SJCRH30 (cell line): ENCODE measurements at regions not wholly inside any gene's neighbourhood (a gene's known extent, or its start where the extent isn't known, plus 50 kb on each side); places are given as distances from the start of the nearest gene placed in this dataset.
"Not testable (repeated sequence)": the region's sequence is repeated elsewhere in the genome, so short reads cannot be mapped to it uniquely, and the experiment has no call there.

Experiments
- DNase-seq, 2 experiments: peaks; one replicate each; pipeline ENCODE4 v3.0.0-alpha.2; 2015 to 2020
- H3K27ac ChIP-seq: fragments of 250-450 bp; sonication (Bioruptor Pico); 2 replicates; pipeline ENCODE4 v1.5.1; 2020; ENCODE audit warnings: mild to moderate bottlenecking, moderate library complexity
- H3K27me3 ChIP-seq: fragments of 250-450 bp; sonication (Bioruptor Pico); 2 replicates; pipeline ENCODE4 v1.5.1; 2020; ENCODE audit warnings: mild to moderate bottlenecking, moderate library complexity
- H3K36me3 ChIP-seq: fragments of 250-450 bp; sonication (Bioruptor Pico); 2 replicates; pipeline ENCODE4 v1.5.1; 2020; ENCODE audit warnings: mild to moderate bottlenecking, moderate library complexity
- H3K4me1 ChIP-seq: fragments of 250-450 bp; sonication (Bioruptor Pico); 2 replicates; pipeline ENCODE4 v1.5.1; 2020; ENCODE audit warnings: mild to moderate bottlenecking, moderate library complexity
- H3K4me3 ChIP-seq: fragments of 250-450 bp; sonication (Bioruptor Pico); 2 replicates; pipeline ENCODE4 v1.5.1; 2020; ENCODE audit warnings: mild to moderate bottlenecking, moderate library complexity
- H3K9me3 ChIP-seq: fragments of 250-450 bp; sonication (Bioruptor Pico); replicated peaks from 2 replicates; pipeline ENCODE4 v1.5.1; 2020; ENCODE audit warnings: mild to moderate bottlenecking, moderate library complexity

- H3K4me1 ChIP-seq: no peaks in the 10 kb centered on the region
- no peaks in the 10 kb centered on the region for H3K27me3 ChIP-seq
- no peak overlapping the region for H3K4me3 ChIP-seq
- no peaks in the 10 kb centered on the region for H3K9me3 ChIP-seq
- DNase-seq: no peak
- no peaks in the 10 kb centered on the region for H3K36me3 ChIP-seq
- no peak overlapping the region for H3K27ac ChIP-seq
These were observed 572.1 kb upstream of the BRINP3 start for GRCh38 chr1:191049781-191050180.

GRCh38 chr1:191052888-191053287, 575.2 kb upstream of the BRINP3 start:
- Histone ChIP-seq H3K4me1 (no peaks in the 10 kb centered on the region), H3K4me3 (no peak overlapping the region), H3K36me3 (no peaks in the 10 kb centered on the region), H3K9me3 (no peaks in the 10 kb centered on the region), H3K27me3 (no peaks in the 10 kb centered on the region), H3K27ac (no peak overlapping the region)
- DNase-seq: no peak

- no peaks in the 10 kb centered on the region for H3K27me3 ChIP-seq
- H3K4me1 ChIP-seq: no peaks in the 10 kb centered on the region
- no peak overlapping the region for H3K4me3 ChIP-seq
- no peaks in the 10 kb centered on the region for H3K36me3 ChIP-seq
- no peak for DNase-seq
- H3K27ac ChIP-seq: no peak overlapping the region
- no peaks in the 10 kb centered on the region for H3K9me3 ChIP-seq
These were observed 587.7 kb upstream of the BRINP3 start for GRCh38 chr1:191065346-191065745.

GRCh38 chr1:191065771-191066170, 588.1 kb upstream of the BRINP3 start:
- H3K4me1 ChIP-seq: no peaks in the 10 kb centered on the region
- no peak overlapping the region for H3K4me3 ChIP-seq
- H3K36me3 ChIP-seq: no peaks in the 10 kb centered on the region
- H3K9me3 ChIP-seq: no peaks in the 10 kb centered on the region
- no peaks in the 10 kb centered on the region for H3K27me3 ChIP-seq
- no peak overlapping the region for H3K27ac ChIP-seq
- DNase-seq: no peak

DNA sequence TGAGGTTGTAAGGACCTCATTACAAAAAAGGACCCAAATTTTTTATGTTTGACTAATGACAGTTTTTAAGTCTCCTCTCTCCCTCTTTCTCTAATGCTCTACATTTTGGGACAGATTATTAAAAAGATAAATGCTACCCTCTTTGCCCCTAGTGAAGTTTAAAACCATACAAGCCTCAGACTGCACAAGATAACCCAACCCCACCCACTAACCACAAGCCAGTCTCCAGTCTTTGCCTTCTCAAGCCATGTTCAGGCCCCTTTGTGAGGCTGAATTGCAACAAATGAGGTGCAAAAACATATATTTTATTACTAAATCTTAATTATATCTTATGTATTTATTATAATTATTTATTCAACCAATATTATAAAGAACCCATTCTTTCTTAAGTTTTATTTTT, 597.2 kb upstream of the BRINP3 start:
- no peak overlapping the region for H3K4me3 ChIP-seq

GRCh38 chr1:191083090-191083489, 605.4 kb upstream of the BRINP3 start:
- not testable (repeated sequence) for H3K9me3 ChIP-seq, H3K4me1 ChIP-seq, H3K36me3 ChIP-seq, H3K27ac ChIP-seq, DNase-seq, H3K4me3 ChIP-seq, H3K27me3 ChIP-seq

More for the DNA sequence above, 597.2 kb upstream of the BRINP3 start:
- H3K9me3 ChIP-seq: no peaks in the 10 kb centered on the region
- no peaks in the 10 kb centered on the region for H3K36me3 ChIP-seq
- H3K27me3 ChIP-seq: no peaks in the 10 kb centered on the region
- no peak overlapping the region for H3K27ac ChIP-seq
- no peaks in the 10 kb centered on the region for H3K4me1 ChIP-seq
- no peak for DNase-seq

- Histone ChIP-seq H3K27ac (no peak overlapping the region), H3K36me3 (no peaks in the 10 kb centered on the region), H3K4me3 (no peak overlapping the region), H3K9me3 (no peaks in the 10 kb centered on the region), H3K27me3 (no peaks in the 10 kb centered on the region), H3K4me1 (no peaks in the 10 kb centered on the region)
- DNase-seq: no peak
These were observed 607.5 kb upstream of the BRINP3 start for GRCh38 chr1:191085121-191085520.

- Histone ChIP-seq H3K27me3 (no peaks in the 10 kb centered on the region), H3K27ac (no peak overlapping the region), H3K36me3 (no peaks in the 10 kb centered on the region), H3K4me1 (no peaks in the 10 kb centered on the region), H3K9me3 (no peaks in the 10 kb centered on the region), H3K4me3 (no peak overlapping the region)
- no peak for DNase-seq
These were observed 609.2 kb upstream of the BRINP3 start for GRCh38 chr1:191086910-191087309.

DNA sequence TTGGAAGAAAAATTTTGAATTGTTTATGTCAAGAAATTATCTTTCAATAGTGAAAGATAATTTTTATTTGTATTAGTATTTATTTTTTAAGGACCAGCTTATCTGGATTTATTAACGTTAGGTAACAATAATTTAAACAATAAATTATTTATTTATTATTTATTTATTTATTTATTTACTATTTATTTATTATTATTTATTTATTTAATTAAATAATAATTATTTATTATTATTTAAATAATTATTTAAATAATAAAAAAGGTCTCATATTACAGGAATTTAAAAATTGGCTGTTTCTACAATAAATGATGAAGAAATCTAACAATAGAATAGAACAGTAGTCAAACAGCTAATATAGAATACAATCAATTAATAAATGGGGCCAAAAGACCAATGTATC, 618.7 kb upstream of the BRINP3 start:
- DNase-seq: no peak
- H3K9me3 ChIP-seq: no peaks in the 10 kb centered on the region
- no peaks in the 10 kb centered on the region for H3K27me3 ChIP-seq
- no peaks in the 10 kb centered on the region for H3K36me3 ChIP-seq
- H3K4me1 ChIP-seq: no peaks in the 10 kb centered on the region
- H3K27ac ChIP-seq: no peak overlapping the region
- H3K4me3 ChIP-seq: no peak overlapping the region

DNA sequence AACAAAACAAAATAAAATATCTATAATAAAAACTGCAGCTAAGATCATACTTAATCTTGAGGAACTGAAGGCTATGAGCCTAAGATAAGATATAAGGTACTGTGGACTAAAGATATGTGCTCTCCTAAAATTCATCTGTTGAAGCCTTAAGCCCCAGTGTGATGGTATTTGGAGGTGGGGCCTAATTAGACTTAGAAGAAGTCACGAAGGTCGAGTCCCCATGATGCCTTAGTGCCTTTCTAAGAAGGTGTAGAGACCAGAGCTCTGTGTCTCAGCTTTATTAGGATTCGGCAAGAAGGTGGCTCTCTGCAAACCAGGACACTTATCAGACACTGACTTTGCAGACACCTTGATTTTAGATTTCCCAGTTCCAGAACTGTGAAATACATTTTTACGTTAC, 622.0 kb upstream of the BRINP3 start:
- DNase-seq: no peak

GRCh38 chr1:191101960-191102359, 624.3 kb upstream of the BRINP3 start:
- no peaks in the 10 kb centered on the region for H3K36me3 ChIP-seq
- H3K4me3 ChIP-seq: no peak overlapping the region
- H3K4me1 ChIP-seq: no peaks in the 10 kb centered on the region
- H3K27ac ChIP-seq: no peak overlapping the region
- H3K27me3 ChIP-seq: no peaks in the 10 kb centered on the region
- no peaks in the 10 kb centered on the region for H3K9me3 ChIP-seq
- no peak for DNase-seq

More for the DNA sequence above, 622.0 kb upstream of the BRINP3 start:
- Histone ChIP-seq H3K27me3 (no peaks in the 10 kb centered on the region), H3K27ac (no peak overlapping the region), H3K4me3 (no peak overlapping the region), H3K4me1 (no peaks in the 10 kb centered on the region), H3K9me3 (no peaks in the 10 kb centered on the region), H3K36me3 (no peaks in the 10 kb centered on the region)

DNA sequence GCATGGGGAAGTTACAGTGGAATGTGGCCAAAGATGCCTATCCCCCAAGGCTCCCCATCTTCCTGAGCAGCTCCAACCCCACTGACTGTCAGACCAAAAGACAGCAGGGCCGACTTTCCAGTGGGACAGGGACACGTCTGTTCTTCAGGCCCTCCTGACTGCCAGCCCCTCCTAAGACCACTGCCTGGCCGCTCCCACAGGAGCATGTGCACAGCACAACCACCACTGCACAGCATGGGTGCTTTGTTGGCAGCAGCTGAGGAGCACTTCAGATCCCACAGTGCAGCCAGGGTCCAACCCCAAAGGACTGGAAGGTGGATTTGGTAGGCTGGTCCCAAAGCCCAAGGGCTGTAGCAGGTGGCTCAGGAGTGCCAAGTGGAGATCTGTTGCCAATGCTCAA, 648.3 kb upstream of the BRINP3 start:
- Histone ChIP-seq H3K36me3 (no peaks in the 10 kb centered on the region), H3K4me1 (no peaks in the 10 kb centered on the region), H3K27me3 (no peaks in the 10 kb centered on the region), H3K9me3 (no peaks in the 10 kb centered on the region), H3K4me3 (no peak overlapping the region), H3K27ac (no peak overlapping the region)
- DNase-seq: no peak

- Histone ChIP-seq H3K27me3 (no peaks in the 10 kb centered on the region), H3K27ac (no peak overlapping the region), H3K36me3 (no peaks in the 10 kb centered on the region), H3K4me3 (no peak overlapping the region), H3K4me1 (no peaks in the 10 kb centered on the region), H3K9me3 (no peaks in the 10 kb centered on the region)
- no peak for DNase-seq
These were observed 657.1 kb upstream of the BRINP3 start for GRCh38 chr1:191134796-191135195.

GRCh38 chr1:191140038-191140437, 662.4 kb upstream of the BRINP3 start:
- H3K27ac ChIP-seq: no peak overlapping the region
- H3K4me3 ChIP-seq: no peak overlapping the region
- H3K36me3 ChIP-seq: no peaks in the 10 kb centered on the region
- no peaks in the 10 kb centered on the region for H3K9me3 ChIP-seq
- H3K4me1 ChIP-seq: no peaks in the 10 kb centered on the region
- H3K27me3 ChIP-seq: no peaks in the 10 kb centered on the region
- no peak for DNase-seq

DNA sequence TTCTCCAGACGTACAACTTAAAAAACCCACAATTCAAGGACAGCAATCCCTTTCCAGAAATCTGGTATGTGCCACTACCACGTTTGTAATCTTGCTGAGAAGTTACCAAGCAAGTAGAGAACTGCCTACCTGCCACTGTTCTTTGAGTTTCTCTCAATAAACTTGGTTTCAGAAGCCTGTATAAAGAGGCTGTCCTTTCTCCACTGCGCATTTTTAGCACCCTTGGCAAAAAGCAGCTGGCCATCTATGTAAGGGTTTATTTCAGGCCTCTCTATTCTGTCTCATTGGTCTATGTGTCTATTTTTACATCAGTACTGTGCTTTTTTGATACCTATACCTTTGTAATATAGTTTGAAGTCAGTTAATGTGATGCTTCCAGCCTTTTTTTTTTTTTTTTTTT, 665.1 kb upstream of the BRINP3 start:
- Histone ChIP-seq H3K36me3 (no peaks in the 10 kb centered on the region), H3K27me3 (no peaks in the 10 kb centered on the region), H3K27ac (no peak overlapping the region), H3K4me3 (no peak overlapping the region), H3K9me3 (no peaks in the 10 kb centered on the region), H3K4me1 (no peaks in the 10 kb centered on the region)
- no peak for DNase-seq

DNA sequence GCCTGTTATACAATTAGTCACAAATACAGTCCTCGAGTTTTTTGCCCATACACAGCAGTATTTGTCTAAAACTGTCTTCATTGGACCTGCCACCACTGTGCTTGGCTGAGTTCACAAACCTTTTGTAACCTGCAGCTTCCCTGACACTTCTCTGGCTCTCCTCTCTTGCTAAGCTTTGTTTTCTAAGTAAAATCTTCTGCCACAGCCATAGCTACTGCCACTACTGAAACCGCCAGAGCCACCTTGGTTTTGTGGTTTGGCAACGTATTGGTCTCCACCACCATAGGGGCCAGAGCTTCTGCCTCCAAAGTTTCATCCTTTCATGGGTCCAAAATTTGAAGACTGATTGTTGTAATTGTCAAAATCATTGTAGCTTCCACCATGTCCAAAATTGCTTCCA, 668.2 kb upstream of the BRINP3 start:
- H3K4me1 ChIP-seq: no peaks in the 10 kb centered on the region
- no peak overlapping the region for H3K27ac ChIP-seq
- H3K36me3 ChIP-seq: no peaks in the 10 kb centered on the region
- no peak for DNase-seq
- H3K4me3 ChIP-seq: no peak overlapping the region
- H3K27me3 ChIP-seq: no peaks in the 10 kb centered on the region
- H3K9me3 ChIP-seq: no peaks in the 10 kb centered on the region

DNA sequence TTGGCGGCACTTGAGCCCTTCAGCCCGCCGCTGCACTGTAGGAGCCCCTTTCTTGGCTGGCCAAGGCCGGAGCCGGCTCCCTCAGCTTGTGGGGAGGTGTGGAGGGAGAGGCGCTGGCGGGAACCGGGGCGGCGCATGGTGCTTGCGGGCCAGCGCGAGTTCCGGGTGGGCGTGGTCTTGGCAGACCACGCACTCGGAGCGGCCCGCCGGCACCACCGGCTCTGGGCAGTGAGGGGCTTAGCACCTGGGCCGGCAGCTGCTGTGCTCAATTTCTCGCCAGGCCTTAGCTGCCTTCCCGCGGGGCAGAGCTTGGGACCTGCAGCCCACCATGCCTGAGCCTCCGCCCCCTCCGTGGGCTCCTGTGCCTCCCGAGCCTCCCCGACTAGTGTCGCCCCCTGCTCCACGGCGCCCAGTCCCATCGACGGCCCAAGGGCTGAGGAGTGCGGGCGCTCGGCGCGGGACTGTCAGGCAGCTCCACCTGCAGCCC, 673.7 kb upstream of the BRINP3 start:
- H3K36me3 ChIP-seq: no peaks in the 10 kb centered on the region
- DNase-seq: no peak
- H3K27ac ChIP-seq: no peak overlapping the region
- no peak overlapping the region for H3K4me3 ChIP-seq
- no peaks in the 10 kb centered on the region for H3K4me1 ChIP-seq
- no peaks in the 10 kb centered on the region for H3K27me3 ChIP-seq
- H3K9me3 ChIP-seq: no peaks in the 10 kb centered on the region
